ENCODE measurements at regions not wholly inside any gene's neighbourhood (a gene's known extent, or its start where the extent isn't known, plus 50 kb on each side); places are given as distances from the start of the nearest gene placed in this dataset.
"Not testable (repeated sequence)": the region's sequence is repeated elsewhere in the genome, so short reads cannot be mapped to it uniquely, and the experiment has no call there.

- H4K20me1 ChIP-seq (ENCODE audit: insufficient read depth) = no peaks in the 10 kb centered on the region
- H3K4me3 ChIP-seq = no peak overlapping the region
- ChIA-PET CTCF (interaction anchor here (0.6 kb wide), 1 partner anchor 84 kb away, joined by 4 read pairs; no protein-coding TSS in a partner anchor), POLR2A (ENCODE audit: unreplicated experiment) (interaction anchor here (0.7 kb wide), 1 partner anchor 890 kb away, joined by 4 read pairs; no protein-coding TSS in a partner anchor)
- H2AFZ ChIP-seq = no peak overlapping the region
- H3K79me2 ChIP-seq (ENCODE audit: low read depth) = no peaks in the 10 kb centered on the region
- no peaks in the 10 kb centered on the region for H3K9me3 ChIP-seq (ENCODE audit: insufficient read depth, low read depth)
- no peak for DNase-seq
- H3F3A ChIP-seq (ENCODE audit: insufficient read depth, low read depth) = no peaks in the 10 kb centered on the region
- H3K4me1 ChIP-seq (replicated peaks; ENCODE audit: insufficient read depth) = no peaks in the 10 kb centered on the region
- H3K9me2 ChIP-seq (ENCODE audit: insufficient read depth) = 0 out of 2 replicates have a peak, but pooled peaks cover 9% of the 10 kb centered on the region
- no peak overlapping the region for H3K27ac ChIP-seq
- BruUV-seq (replicated peaks) = no TSS peak
- H3K4me2 ChIP-seq = no peak overlapping the region
- intact Hi-C loops (cut with micrococcal nuclease; ENCODE audit: unreplicated experiment) = no loop called here
- H3K36me3 ChIP-seq (ENCODE audit: low read depth) = no peaks in the 10 kb centered on the region
- no peaks in the 10 kb centered on the region for H3K27me3 ChIP-seq (ENCODE audit: insufficient read depth, low read depth)
- TF ChIP-seq EZH2 (IDR thresholded peaks at IDR 0.05; ENCODE audit: low read depth) = no peak
- TF ChIP-seq CTCF (conservative IDR thresholded peaks at IDR 0.05) = no peak
Observed at GRCh38 chr3:178103140-178103539, 433.1 kb upstream of the KCNMB2 start.

- DNase-seq = no peak
- CTCF ChIA-PET = no interaction called here
- POLR2A ChIA-PET (ENCODE audit: unreplicated experiment) = interaction anchor here (0.6 to 0.7 kb wide), 2 partner anchors 388 to 1041 kb away, joined by 4 to 5 read pairs; no protein-coding TSS in a partner anchor
Observed at GRCh38 chr3:178107804-178108203, 428.4 kb upstream of the KCNMB2 start.

GRCh38 chr3:178109691-178110090 lies 426.5 kb upstream of the KCNMB2 start:
- 0 out of 2 replicates have a peak, but pooled peaks cover 13% of the 10 kb centered on the region for H3K9me2 ChIP-seq (ENCODE audit: insufficient read depth)
- BruUV-seq (replicated peaks) = no TSS peak
- H3K27me3 ChIP-seq (ENCODE audit: insufficient read depth, low read depth) = no peaks in the 10 kb centered on the region
- ChIA-PET POLR2A (ENCODE audit: unreplicated experiment) (no interaction called here), CTCF (no interaction called here)
- H3K4me3 ChIP-seq = no peak overlapping the region
- intact Hi-C loops (cut with micrococcal nuclease; ENCODE audit: unreplicated experiment) = no loop called here
- TF ChIP-seq CTCF (conservative IDR thresholded peaks at IDR 0.05) (no peak), EZH2 (IDR thresholded peaks at IDR 0.05; ENCODE audit: low read depth) (no peak)
- H3K27ac ChIP-seq = no peak overlapping the region
- no peak for DNase-seq
- H3F3A ChIP-seq (ENCODE audit: insufficient read depth, low read depth) = no peaks in the 10 kb centered on the region
- peaks cover 4% of the 10 kb centered on the region; the same call in 1 of the 2 replicates for H3K9me3 ChIP-seq (ENCODE audit: insufficient read depth, low read depth)
- H3K4me2 ChIP-seq = no peak overlapping the region
- no peaks in the 10 kb centered on the region for H3K36me3 ChIP-seq (ENCODE audit: low read depth)
- 0 out of 2 replicates have a peak overlapping the region, but pooled peaks have one; percentile 9 for H2AFZ ChIP-seq
- H3K4me1 ChIP-seq (replicated peaks; ENCODE audit: insufficient read depth) = no peaks in the 10 kb centered on the region
- no peaks in the 10 kb centered on the region for H4K20me1 ChIP-seq (ENCODE audit: insufficient read depth)
- H3K79me2 ChIP-seq (ENCODE audit: low read depth) = no peaks in the 10 kb centered on the region

More at GRCh38 chr3:178107804-178108203, 428.4 kb upstream of the KCNMB2 start:
- BruUV-seq (replicated peaks) = no TSS peak
- intact Hi-C loops (cut with micrococcal nuclease; ENCODE audit: unreplicated experiment) = no loop called here
- no peaks in the 10 kb centered on the region for H4K20me1 ChIP-seq (ENCODE audit: insufficient read depth)
- no peaks in the 10 kb centered on the region for H3K27me3 ChIP-seq (ENCODE audit: insufficient read depth, low read depth)
- 0 out of 2 replicates have a peak, but pooled peaks cover 9% of the 10 kb centered on the region for H3K9me2 ChIP-seq (ENCODE audit: insufficient read depth)
- no peak for TF ChIP-seq EZH2 (IDR thresholded peaks at IDR 0.05; ENCODE audit: low read depth)
- no peak overlapping the region for H3K4me3 ChIP-seq
- H2AFZ ChIP-seq = no peak overlapping the region; the same call in 1 of the 2 replicates
- H3K4me1 ChIP-seq (replicated peaks; ENCODE audit: insufficient read depth) = no peaks in the 10 kb centered on the region
- H3K4me2 ChIP-seq = no peak overlapping the region
- no peaks in the 10 kb centered on the region for H3K36me3 ChIP-seq (ENCODE audit: low read depth)
- peaks cover 4% of the 10 kb centered on the region; the same call in 1 of the 2 replicates for H3K9me3 ChIP-seq (ENCODE audit: insufficient read depth, low read depth)
- H3F3A ChIP-seq (ENCODE audit: insufficient read depth, low read depth) = no peaks in the 10 kb centered on the region
- no peak overlapping the region for H3K27ac ChIP-seq
- no peaks in the 10 kb centered on the region for H3K79me2 ChIP-seq (ENCODE audit: low read depth)

- no peak overlapping the region for H3K4me3 ChIP-seq
- H3K27me3 ChIP-seq (ENCODE audit: insufficient read depth, low read depth) = no peaks in the 10 kb centered on the region
- H2AFZ ChIP-seq = no peak overlapping the region
- intact Hi-C loops (cut with micrococcal nuclease; ENCODE audit: unreplicated experiment) = no loop called here
- ChIA-PET CTCF (no interaction called here), POLR2A (ENCODE audit: unreplicated experiment) (no interaction called here)
- DNase-seq = no peak
- no peaks in the 10 kb centered on the region for H3F3A ChIP-seq (ENCODE audit: insufficient read depth, low read depth)
- no peaks in the 10 kb centered on the region for H3K36me3 ChIP-seq (ENCODE audit: low read depth)
- no TSS peak for BruUV-seq (replicated peaks)
- H3K9me3 ChIP-seq (ENCODE audit: insufficient read depth, low read depth) = peaks cover 4% of the 10 kb centered on the region; the same call in 1 of the 2 replicates
- no peaks in the 10 kb centered on the region for H4K20me1 ChIP-seq (ENCODE audit: insufficient read depth)
- no peak overlapping the region for H3K4me2 ChIP-seq
- no peak overlapping the region for H3K27ac ChIP-seq
- no peak for TF ChIP-seq EZH2 (IDR thresholded peaks at IDR 0.05; ENCODE audit: low read depth)
- TF ChIP-seq CTCF (conservative IDR thresholded peaks at IDR 0.05) = no peak
- H3K79me2 ChIP-seq (ENCODE audit: low read depth) = no peaks in the 10 kb centered on the region
- 0 out of 2 replicates have a peak, but pooled peaks cover 8% of the 10 kb centered on the region for H3K9me2 ChIP-seq (ENCODE audit: insufficient read depth)
- no peaks in the 10 kb centered on the region for H3K4me1 ChIP-seq (replicated peaks; ENCODE audit: insufficient read depth)
Observed at GRCh38 chr3:178112134-178112533, 424.1 kb upstream of the KCNMB2 start.

- H4K20me1 ChIP-seq (ENCODE audit: insufficient read depth); DNase-seq; BruUV-seq (replicated peaks); H3K9me2 ChIP-seq (ENCODE audit: insufficient read depth); H3K27ac ChIP-seq; H3F3A ChIP-seq (ENCODE audit: insufficient read depth, low read depth); CTCF ChIA-PET; H2AFZ ChIP-seq; H3K36me3 ChIP-seq (ENCODE audit: low read depth); H3K79me2 ChIP-seq (ENCODE audit: low read depth); intact Hi-C loops (cut with micrococcal nuclease; ENCODE audit: unreplicated experiment); POLR2A ChIA-PET (ENCODE audit: unreplicated experiment); H3K4me2 ChIP-seq; H3K4me1 ChIP-seq (replicated peaks; ENCODE audit: insufficient read depth); H3K9me3 ChIP-seq (ENCODE audit: insufficient read depth, low read depth); H3K4me3 ChIP-seq; H3K27me3 ChIP-seq (ENCODE audit: insufficient read depth, low read depth): not testable (repeated sequence)
Observed at GRCh38 chr3:178112552-178112951, 423.7 kb upstream of the KCNMB2 start.

Data from PC-9 (cell line).